Head of caudate nucleus (tissue), 42 donors: ENCODE measurements at regions not wholly inside any gene's neighbourhood (a gene's known extent, or its start where the extent isn't known, plus 50 kb on each side); places are given as distances from the start of the nearest gene placed in this dataset.

Experiments
- DNase-seq, 42 donors: peaks; one replicate each; pipeline versions ENCODE4 v3.0.0 to v3.0.0-alpha.2; 2020 to 2021; ENCODE audit warnings: mixed read lengths in 7 of 42
- intact Hi-C: fragments of 100-400 bp; cut with DNase I; formaldehyde crosslinking; loops from one replicate; pipeline ENCODE4 v1.15.0; 2022

GRCh38 chr13:64867856-64868255, 2362.3 kb downstream of the PCDH9 start:
- intact Hi-C loops = no loop called here

GRCh38 chr13:64866331-64866730, 2363.8 kb downstream of the PCDH9 start:
- no peak for DNase-seq
- intact Hi-C loops = no loop called here

More at GRCh38 chr13:64867856-64868255, 2362.3 kb downstream of the PCDH9 start:
- no peak for DNase-seq

DNA sequence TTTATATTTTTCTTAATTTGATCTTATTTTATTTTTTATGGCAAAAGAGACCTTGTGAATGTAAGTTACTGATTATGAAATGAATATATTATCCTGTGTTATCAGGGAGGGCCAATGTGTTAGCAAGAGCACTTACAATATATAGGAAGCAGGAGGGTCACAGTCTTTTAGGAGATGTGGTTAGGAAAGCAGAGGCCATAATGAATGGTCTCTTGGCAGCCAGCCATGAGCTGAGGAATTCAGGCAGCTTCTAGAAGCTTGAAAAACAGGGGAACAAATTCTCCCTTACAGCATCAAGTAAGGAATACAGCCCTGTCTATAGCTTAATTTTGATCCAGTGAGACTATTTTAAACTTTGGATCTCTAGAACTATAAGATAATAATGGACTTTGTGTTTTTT, 2374.6 kb downstream of the PCDH9 start:
- intact Hi-C loops = no loop called here
- DNase-seq = no peak

DNA sequence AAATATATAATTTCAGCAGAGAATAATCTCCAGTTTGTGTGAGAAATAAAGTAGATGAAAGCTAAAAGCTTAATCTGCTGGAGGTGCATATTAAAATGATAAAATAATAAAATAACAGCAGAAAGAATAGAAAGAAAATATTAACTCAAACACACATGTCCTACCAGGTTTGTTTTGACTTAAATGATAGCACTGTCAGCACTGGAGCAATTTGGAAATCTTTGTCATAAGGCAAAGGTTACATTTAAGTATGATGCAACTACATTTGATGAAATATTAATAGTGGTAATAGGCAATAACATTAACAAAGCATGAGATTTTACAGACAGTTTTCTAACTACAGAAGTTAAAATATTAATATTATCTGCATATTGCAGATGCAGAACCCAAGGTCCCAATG, 2380.1 kb downstream of the PCDH9 start:
- intact Hi-C loops = no loop called here
- no peak for DNase-seq

- intact Hi-C loops = no loop called here
- DNase-seq = no peak
Observed at GRCh38 chr13:64849196-64849595, 2380.9 kb downstream of the PCDH9 start.

DNA sequence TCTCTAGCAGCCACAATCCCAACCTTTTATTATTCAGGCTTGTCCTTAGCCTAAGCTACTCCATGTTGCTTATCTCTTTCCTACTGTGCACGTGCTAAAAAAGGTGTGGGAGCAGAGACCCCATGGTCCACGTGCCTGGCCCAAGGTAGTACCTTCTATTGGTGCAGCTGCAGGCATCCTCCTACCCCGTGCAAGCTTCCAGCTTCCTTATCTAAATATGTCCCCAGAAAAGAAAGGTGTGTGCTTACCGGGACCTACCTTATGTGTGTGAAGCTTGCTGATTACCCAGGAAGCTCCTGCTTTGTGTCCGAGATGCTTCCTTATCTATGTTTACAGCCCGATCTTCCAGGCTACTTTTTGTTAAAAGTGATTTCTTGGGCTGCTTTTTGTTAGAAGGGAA, 2382.4 kb downstream of the PCDH9 start:
- no peak for DNase-seq
- intact Hi-C loops = no loop called here

DNA sequence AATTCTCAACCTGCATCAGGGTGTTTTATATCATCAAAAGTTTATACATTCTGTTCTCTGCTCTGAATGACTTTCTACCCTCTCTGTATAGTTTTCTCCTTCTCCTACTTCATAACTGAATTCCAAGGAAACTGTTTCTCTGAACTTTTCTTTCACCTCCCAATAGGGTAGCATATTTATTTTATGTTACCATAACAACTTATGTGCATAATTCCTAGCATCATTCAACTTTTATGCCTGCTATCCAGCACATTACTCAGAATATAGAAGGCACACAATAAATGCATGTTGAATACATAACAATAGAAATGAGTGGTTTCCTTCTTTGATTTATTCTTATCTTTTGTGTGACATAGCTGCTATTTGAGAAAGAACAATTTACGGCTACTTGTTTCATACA, 2385.0 kb downstream of the PCDH9 start:
- DNase-seq = no peak
- intact Hi-C loops = no loop called here

DNA sequence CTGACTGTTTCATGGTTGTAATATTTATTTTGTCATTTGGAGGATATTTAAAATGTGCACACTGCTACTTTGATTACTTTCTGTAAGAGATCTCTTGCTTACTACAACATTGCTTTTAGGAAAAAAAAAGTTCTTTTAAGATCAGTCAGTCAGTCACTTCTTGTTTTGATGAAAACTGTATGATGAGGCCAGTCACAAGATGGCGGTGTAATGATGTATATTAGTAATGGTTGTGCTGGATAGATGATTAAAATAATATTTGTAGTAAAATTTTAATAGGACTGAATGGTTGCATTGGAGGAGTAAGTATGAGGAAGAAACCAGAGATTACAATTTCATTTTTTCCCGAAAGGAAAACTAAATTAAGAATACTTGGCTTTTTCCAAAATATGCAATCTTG, 2411.1 kb downstream of the PCDH9 start:
- intact Hi-C loops = no loop called here
- no peak for DNase-seq

DNA sequence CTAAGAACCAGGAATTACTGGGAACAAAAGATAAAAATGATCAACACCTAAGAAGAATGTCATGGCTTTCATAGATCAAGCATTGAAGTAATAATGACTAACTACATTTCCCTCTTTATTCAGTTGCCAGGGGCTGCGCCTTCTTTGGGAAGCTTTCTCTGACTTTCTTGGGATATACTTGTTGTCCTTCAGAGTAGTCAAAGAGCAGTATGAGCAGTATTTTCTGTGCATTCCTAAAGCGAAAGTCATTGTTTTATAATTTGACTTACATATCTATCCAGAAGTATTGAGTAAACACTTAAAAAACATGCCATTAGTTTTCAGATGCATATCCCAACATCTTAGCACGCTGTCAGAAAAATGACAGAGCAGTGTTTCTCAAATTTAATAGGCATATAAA, 2412.4 kb downstream of the PCDH9 start:
- no peak for DNase-seq
- intact Hi-C loops = no loop called here

GRCh38 chr13:64810750-64811149, 2419.4 kb downstream of the PCDH9 start:
- DNase-seq = no peak
- intact Hi-C loops = no loop called here

DNA sequence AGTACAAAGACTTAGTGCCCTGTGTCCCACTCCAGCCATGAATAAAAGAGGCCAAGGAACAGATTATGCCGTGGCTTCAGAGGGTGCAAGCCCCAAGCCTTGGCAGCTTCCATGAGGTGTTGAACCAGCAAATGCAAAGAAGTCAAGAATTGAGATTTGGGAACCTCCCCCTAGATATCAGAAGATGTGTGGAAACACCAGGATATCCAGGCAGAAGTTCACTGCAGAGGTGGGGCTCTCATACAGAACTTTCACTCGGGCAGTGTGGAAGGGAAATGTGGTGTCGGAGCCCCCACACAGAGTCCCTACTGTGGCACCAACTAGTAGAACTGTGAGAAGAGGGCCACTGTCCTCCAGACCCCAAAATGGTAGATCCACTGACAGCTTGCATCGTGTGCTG, 2421.4 kb downstream of the PCDH9 start:
- DNase-seq = no peak
- intact Hi-C loops = no loop called here

DNA sequence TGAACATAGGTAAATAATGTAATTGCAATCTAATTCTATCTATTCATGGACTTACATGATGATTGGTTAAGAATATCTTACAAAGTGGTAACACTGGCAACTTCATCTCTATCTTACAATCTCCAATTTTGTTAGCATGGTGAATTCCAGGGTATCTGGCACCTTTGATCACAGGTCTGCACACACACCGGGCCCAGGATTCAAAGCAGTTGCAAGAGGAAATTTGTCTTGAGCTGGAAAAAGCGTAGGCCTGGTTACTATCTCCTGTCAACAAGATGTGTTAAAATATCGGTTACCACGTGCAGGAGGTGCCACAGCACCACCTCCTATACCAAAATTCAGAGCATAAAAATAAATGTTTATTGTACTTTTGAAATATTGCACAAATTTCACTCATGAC, 2428.4 kb downstream of the PCDH9 start:
- DNase-seq = no peak

GRCh38 chr13:64798422-64798821, 2431.7 kb downstream of the PCDH9 start:
- no peak for DNase-seq
- intact Hi-C loops = no loop called here

More for the DNA sequence above, 2428.4 kb downstream of the PCDH9 start:
- intact Hi-C loops = no loop called here

GRCh38 chr13:64793592-64793991, 2436.5 kb downstream of the PCDH9 start:
- no peak for DNase-seq
- intact Hi-C loops = no loop called here

DNA sequence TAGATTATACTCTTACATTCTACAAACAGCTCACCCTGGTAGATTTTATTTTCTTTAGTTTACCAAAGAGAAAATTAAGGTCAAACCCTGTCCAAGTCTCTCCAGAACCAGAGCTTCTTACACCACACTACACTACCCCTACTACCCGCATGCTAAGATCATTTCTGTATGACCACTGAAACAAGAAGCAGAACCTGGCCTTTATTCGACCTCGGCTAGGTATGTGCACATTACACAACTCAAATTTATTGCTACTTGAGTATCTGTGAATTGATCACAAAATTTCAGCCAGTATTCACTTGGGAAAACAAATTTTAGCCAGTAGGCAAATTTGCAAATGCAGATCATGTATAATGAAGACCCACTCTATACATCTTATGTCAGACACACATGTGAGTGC, 2437.0 kb downstream of the PCDH9 start:
- intact Hi-C loops = no loop called here
- DNase-seq = no peak

GRCh38 chr13:64791373-64791772, 2438.8 kb downstream of the PCDH9 start:
- DNase-seq = no peak
- intact Hi-C loops = no loop called here

DNA sequence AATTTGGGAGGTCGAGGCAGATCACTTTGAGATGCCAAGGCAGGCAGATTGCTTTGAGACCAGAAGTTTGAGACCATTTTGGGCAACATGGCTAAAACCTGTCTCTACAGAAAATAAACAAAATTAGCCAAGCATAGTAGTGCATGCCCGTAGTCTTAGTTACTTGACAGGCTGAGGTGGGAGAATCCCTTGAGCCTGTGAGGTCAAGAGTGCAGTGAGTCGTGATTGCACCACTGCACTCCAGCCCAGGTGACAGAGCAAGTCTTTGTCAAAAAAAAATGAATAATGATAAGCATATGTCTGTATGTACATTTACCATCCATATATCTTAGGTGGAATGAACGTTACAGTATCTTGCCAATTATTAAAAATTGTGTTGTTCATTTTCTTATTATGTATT, 2447.7 kb downstream of the PCDH9 start:
- no peak for DNase-seq
- intact Hi-C loops = no loop called here

DNA sequence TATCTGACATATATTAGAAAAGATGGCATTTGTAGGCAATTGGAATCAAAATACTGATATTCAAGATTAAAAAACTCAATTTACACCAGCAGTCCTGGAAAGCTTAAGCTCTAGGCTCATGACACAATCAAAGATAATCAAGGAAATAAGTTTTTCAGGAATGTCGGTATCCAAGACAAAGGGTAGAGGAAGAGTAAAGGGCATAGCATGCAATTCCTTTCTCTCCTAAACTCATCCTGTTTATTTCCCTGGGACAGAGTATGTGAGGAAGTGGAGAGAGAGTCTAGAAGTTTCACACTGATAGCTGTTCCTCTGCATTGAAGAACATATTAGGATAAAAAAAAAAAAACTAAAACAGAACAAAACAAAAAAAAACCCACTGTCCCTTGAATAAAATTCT, 2452.1 kb downstream of the PCDH9 start:
- intact Hi-C loops = no loop called here

DNA sequence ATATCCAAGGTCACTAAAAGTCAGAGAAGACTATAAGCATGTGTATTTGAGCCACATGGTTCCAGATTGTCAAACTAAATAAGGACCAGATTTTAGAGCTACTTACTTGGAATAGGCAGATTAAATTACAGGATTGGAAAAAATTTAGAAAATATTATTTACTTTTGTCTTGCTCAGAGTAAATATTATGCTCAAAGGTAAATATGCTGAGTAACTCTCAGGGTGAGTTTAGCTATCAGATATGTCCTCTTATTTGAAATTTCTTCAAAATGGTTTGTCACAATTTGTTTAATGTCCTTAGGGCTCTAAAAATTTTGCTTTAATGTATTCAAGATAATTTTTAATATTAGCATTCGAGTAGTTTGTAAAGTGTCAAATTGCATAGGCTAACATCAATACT, 2455.2 kb downstream of the PCDH9 start:
- no peak for DNase-seq
- intact Hi-C loops = no loop called here

More for the DNA sequence above, 2452.1 kb downstream of the PCDH9 start:
- no peak for DNase-seq

DNA sequence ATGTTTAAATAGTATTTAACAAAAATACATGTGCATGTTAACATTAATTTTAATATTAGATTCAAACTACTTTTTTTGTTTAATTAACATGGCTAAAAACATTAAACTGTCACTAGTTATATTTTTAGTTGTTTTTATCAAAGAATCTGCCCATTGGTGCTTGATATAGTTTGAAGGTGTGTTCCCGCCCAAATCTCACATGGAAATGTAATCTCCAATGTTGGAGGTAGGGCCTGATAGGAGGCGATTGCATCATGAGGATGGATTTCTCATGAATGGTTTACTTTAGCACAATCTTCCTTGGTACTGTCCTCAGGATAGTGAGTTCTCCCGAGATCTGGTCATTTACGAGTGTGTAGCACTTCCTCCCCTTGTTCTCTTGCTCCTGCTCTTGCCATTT, 2459.4 kb downstream of the PCDH9 start:
- intact Hi-C loops = no loop called here
- DNase-seq = no peak

GRCh38 chr13:64767054-64767453, 2463.1 kb downstream of the PCDH9 start:
- DNase-seq = no peak
- intact Hi-C loops = no loop called here

GRCh38 chr13:64765636-64766035, 2464.5 kb downstream of the PCDH9 start:
- intact Hi-C loops = no loop called here
- no peak for DNase-seq
